AG09309 (cell line): ENCODE measurements at regions not wholly inside any gene's neighbourhood (a gene's known extent, or its start where the extent isn't known, plus 50 kb on each side); places are given as distances from the start of the nearest gene placed in this dataset.

Source experiments
- DNase-seq: peaks from one replicate; pipeline ENCODE4 v3.0.0-alpha.2; 2010; ENCODE audit warnings: low read depth
- H3K4me3 ChIP-seq: 2 replicates; pipeline ENCODE4 v1.5.1; 2011; ENCODE audit warnings: mild to moderate bottlenecking, low read depth, low read length, moderate library complexity; ENCODE audit not compliant: control insufficient read depth
- CTCF ChIP-seq: IDR thresholded peaks from 2 replicates; pipeline ENCODE4 v1.5.1; 2011; ENCODE audit warnings: mild to moderate bottlenecking, low read depth, low read length, inconsistent platforms; ENCODE audit not compliant: insufficient read depth, control insufficient read depth; ENCODE audit errors: missing control alignments

GRCh38 chr16:61295311-61295710 lies 740.9 kb downstream of the CDH8 start:
- DNase-seq = no peak
- no peak for TF ChIP-seq CTCF

GRCh38 chr16:61289141-61289540 lies 747.1 kb downstream of the CDH8 start:
- no peak for TF ChIP-seq CTCF

More at GRCh38 chr16:61295311-61295710, 740.9 kb downstream of the CDH8 start:
- H3K4me3 ChIP-seq = no peak overlapping the region

GRCh38 chr16:61277849-61278248 lies 758.4 kb downstream of the CDH8 start:
- no peak for TF ChIP-seq CTCF
- no peak overlapping the region for H3K4me3 ChIP-seq
- DNase-seq = no peak

More at GRCh38 chr16:61289141-61289540, 747.1 kb downstream of the CDH8 start:
- no peak for DNase-seq
- no peak overlapping the region for H3K4me3 ChIP-seq

- no peak for TF ChIP-seq CTCF
- H3K4me3 ChIP-seq = no peak overlapping the region
- DNase-seq = no peak
Measured at GRCh38 chr16:61274211-61274610, 762.0 kb downstream of the CDH8 start.

- no peak for TF ChIP-seq CTCF
- DNase-seq = no peak
- H3K4me3 ChIP-seq = no peak overlapping the region
Measured at GRCh38 chr16:61270726-61271125, 765.5 kb downstream of the CDH8 start.

GRCh38 chr16:61263400-61263799 lies 772.8 kb downstream of the CDH8 start:
- no peak for TF ChIP-seq CTCF
- H3K4me3 ChIP-seq = no peak overlapping the region
- DNase-seq = no peak

GRCh38 chr16:61261315-61261714 lies 774.9 kb downstream of the CDH8 start:
- TF ChIP-seq CTCF = no peak
- no peak for DNase-seq

More at GRCh38 chr16:61261315-61261714, 774.9 kb downstream of the CDH8 start:
- no peak overlapping the region for H3K4me3 ChIP-seq
